WTC11 (cell line): ENCODE measurements at regions not wholly inside any gene's neighbourhood (a gene's known extent, or its start where the extent isn't known, plus 50 kb on each side); places are given as distances from the start of the nearest gene placed in this dataset.

Source experiments
- CREB1 ChIP-seq: sonication (generic); formaldehyde crosslinking; IDR thresholded peaks from 2 replicates; pipeline ENCODE4 v1.8.0; 2023; ENCODE audit warnings: mild to moderate bottlenecking, missing genetic modification reagents
- CTCF ChIP-seq: fragments of 200-600 bp; IDR thresholded peaks from 2 replicates; pipeline ENCODE4 v1.8.0; 2022; ENCODE audit warnings: antibody characterized with exemption
- GTF2I ChIP-seq: fragments of 250-450 bp; sonication (Bioruptor Pico); conservative IDR thresholded peaks from 2 replicates; pipeline ENCODE4 v1.4.0; 2021; ENCODE audit warnings: mild to moderate bottlenecking
- MAX ChIP-seq: sonication (generic); formaldehyde crosslinking; IDR thresholded peaks from 2 replicates; pipeline ENCODE4 v1.8.0; 2022; ENCODE audit warnings: mild to moderate bottlenecking, missing genetic modification reagents
- NR2C2 ChIP-seq: sonication (generic); formaldehyde crosslinking; IDR thresholded peaks from 2 replicates; pipeline ENCODE4 v1.8.0; 2022; ENCODE audit warnings: mild to moderate bottlenecking, missing genetic modification reagents
- SMAD3 ChIP-seq: sonication (generic); formaldehyde crosslinking; IDR thresholded peaks from 2 replicates; pipeline ENCODE4 v1.8.0; 2022; ENCODE audit warnings: missing genetic modification reagents, mild to moderate bottlenecking, borderline replicate concordance
- SP1 ChIP-seq: sonication (generic); formaldehyde crosslinking; conservative IDR thresholded peaks from 2 replicates; pipeline ENCODE4 v1.8.1; 2022; ENCODE audit warnings: missing genetic modification reagents
- ZNF121 ChIP-seq: sonication (generic); formaldehyde crosslinking; IDR thresholded peaks from 2 replicates; pipeline ENCODE4 v1.8.0; 2023; ENCODE audit warnings: missing genetic modification reagents
- TF ChIP-seq, protein P1 (sequence below): sonication (generic); formaldehyde crosslinking; IDR thresholded peaks from 2 replicates; pipeline ENCODE4 v1.8.0; 2022; ENCODE audit warnings: mild to moderate bottlenecking, missing genetic modification reagents
- TF ChIP-seq, protein P2 (sequence below): sonication (generic); formaldehyde crosslinking; IDR thresholded peaks from 2 replicates; pipeline ENCODE4 v1.8.1; 2023; ENCODE audit warnings: mild to moderate bottlenecking, missing genetic modification reagents, moderate library complexity
- TF ChIP-seq, protein P3 (sequence below): sonication (generic); formaldehyde crosslinking; IDR thresholded peaks from 2 replicates; pipeline ENCODE4 v1.8.1; 2023; ENCODE audit warnings: mild to moderate bottlenecking, moderate library complexity, missing genetic modification reagents
- TF ChIP-seq, protein P4 (sequence below): sonication (generic); formaldehyde crosslinking; IDR thresholded peaks from 2 replicates; pipeline ENCODE4 v1.8.0; 2023; ENCODE audit warnings: mild to moderate bottlenecking, missing genetic modification reagents

- no peak for TF ChIP-seq CTCF
- TF ChIP-seq, protein P1, sequence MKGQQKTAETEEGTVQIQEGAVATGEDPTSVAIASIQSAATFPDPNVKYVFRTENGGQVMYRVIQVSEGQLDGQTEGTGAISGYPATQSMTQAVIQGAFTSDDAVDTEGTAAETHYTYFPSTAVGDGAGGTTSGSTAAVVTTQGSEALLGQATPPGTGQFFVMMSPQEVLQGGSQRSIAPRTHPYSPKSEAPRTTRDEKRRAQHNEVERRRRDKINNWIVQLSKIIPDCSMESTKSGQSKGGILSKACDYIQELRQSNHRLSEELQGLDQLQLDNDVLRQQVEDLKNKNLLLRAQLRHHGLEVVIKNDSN = no peak
- TF ChIP-seq SMAD3 = no peak
- TF ChIP-seq, protein P2, sequence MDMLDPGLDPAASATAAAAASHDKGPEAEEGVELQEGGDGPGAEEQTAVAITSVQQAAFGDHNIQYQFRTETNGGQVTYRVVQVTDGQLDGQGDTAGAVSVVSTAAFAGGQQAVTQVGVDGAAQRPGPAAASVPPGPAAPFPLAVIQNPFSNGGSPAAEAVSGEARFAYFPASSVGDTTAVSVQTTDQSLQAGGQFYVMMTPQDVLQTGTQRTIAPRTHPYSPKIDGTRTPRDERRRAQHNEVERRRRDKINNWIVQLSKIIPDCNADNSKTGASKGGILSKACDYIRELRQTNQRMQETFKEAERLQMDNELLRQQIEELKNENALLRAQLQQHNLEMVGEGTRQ (CRISPR knock-in tag) = no peak
- TF ChIP-seq, protein P3, sequence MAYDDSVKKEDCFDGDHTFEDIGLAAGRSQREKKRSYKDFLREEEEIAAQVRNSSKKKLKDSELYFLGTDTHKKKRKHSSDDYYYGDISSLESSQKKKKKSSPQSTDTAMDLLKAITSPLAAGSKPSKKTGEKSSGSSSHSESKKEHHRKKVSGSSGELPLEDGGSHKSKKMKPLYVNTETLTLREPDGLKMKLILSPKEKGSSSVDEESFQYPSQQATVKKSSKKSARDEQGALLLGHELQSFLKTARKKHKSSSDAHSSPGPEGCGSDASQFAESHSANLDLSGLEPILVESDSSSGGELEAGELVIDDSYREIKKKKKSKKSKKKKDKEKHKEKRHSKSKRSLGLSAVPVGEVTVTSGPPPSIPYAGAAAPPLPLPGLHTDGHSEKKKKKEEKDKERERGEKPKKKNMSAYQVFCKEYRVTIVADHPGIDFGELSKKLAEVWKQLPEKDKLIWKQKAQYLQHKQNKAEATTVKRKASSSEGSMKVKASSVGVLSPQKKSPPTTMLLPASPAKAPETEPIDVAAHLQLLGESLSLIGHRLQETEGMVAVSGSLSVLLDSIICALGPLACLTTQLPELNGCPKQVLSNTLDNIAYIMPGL (CRISPR knock-in tag) = no peak
- no peak for TF ChIP-seq ZNF121 (CRISPR knock-in tag)
- no peak for TF ChIP-seq GTF2I (CRISPR knock-in tag)
- TF ChIP-seq NR2C2 (CRISPR knock-in tag) = no peak
- TF ChIP-seq SP1 (CRISPR knock-in tag) = no peak
- TF ChIP-seq, protein P4, sequence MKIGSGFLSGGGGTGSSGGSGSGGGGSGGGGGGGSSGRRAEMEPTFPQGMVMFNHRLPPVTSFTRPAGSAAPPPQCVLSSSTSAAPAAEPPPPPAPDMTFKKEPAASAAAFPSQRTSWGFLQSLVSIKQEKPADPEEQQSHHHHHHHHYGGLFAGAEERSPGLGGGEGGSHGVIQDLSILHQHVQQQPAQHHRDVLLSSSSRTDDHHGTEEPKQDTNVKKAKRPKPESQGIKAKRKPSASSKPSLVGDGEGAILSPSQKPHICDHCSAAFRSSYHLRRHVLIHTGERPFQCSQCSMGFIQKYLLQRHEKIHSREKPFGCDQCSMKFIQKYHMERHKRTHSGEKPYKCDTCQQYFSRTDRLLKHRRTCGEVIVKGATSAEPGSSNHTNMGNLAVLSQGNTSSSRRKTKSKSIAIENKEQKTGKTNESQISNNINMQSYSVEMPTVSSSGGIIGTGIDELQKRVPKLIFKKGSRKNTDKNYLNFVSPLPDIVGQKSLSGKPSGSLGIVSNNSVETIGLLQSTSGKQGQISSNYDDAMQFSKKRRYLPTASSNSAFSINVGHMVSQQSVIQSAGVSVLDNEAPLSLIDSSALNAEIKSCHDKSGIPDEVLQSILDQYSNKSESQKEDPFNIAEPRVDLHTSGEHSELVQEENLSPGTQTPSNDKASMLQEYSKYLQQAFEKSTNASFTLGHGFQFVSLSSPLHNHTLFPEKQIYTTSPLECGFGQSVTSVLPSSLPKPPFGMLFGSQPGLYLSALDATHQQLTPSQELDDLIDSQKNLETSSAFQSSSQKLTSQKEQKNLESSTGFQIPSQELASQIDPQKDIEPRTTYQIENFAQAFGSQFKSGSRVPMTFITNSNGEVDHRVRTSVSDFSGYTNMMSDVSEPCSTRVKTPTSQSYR (CRISPR knock-in tag) = no peak
- TF ChIP-seq CREB1 = no peak
- no peak for TF ChIP-seq MAX
These were observed 758.2 kb downstream of the TLE1 start for GRCh38 chr9:80931163-80931562.
